Tibial nerve (tissue), 4 donors: ENCODE measurements at regions not wholly inside any gene's neighbourhood (a gene's known extent, or its start where the extent isn't known, plus 50 kb on each side); places are given as distances from the start of the nearest gene placed in this dataset.

Experiments
- CTCF ChIP-seq, 5 experiments: fragments of 200-600 bp in 3 of 5; fragments of 450-650 bp in 2 of 5; sonication (generic) in 3 of 5; IDR thresholded peaks; one replicate each; pipeline ENCODE4 v1.5.1; 2016 to 2019; ENCODE audit warnings: antibody characterized with exemption in 5 of 5, mild to moderate bottlenecking in 3 of 5, moderate library complexity in 2 of 5
- EP300 ChIP-seq, 2 donors: sonication (generic); formaldehyde crosslinking; IDR thresholded peaks; one replicate each; pipeline ENCODE4 v1.6.1; 2017; ENCODE audit warnings: antibody characterized with exemption in 2 of 2, mild to moderate bottlenecking in 1 of 2

GRCh38 chr16:72657164-72657563, 390.8 kb downstream of the ZFHX3 start:
- TF ChIP-seq CTCF (IDR thresholded peaks at IDR 0.05), result no peak
- no peak for TF ChIP-seq EP300 (IDR thresholded peaks at IDR 0.05)
